ENCODE measurements at regions not wholly inside any gene's neighbourhood (a gene's known extent, or its start where the extent isn't known, plus 50 kb on each side); places are given as distances from the start of the nearest gene placed in this dataset.

GRCh38 chr13:33730619-33731018, 87.3 kb upstream of the RFC3 start:
- H3K36me3 ChIP-seq (ENCODE audit: insufficient read depth, low read length): no peaks in the 10 kb centered on the region
- no peak overlapping the region for H2AFZ ChIP-seq (ENCODE audit: low read depth, low read length)
- H3K27me3 ChIP-seq (ENCODE audit: insufficient read depth, low read length): no peaks in the 10 kb centered on the region
- no peaks in the 10 kb centered on the region for H3K9me3 ChIP-seq (ENCODE audit: low read length)
- no peaks in the 10 kb centered on the region for H3K4me1 ChIP-seq (ENCODE audit: insufficient read depth, low read length)
- H3K4me3 ChIP-seq (ENCODE audit: low read length): no peak overlapping the region

DNA sequence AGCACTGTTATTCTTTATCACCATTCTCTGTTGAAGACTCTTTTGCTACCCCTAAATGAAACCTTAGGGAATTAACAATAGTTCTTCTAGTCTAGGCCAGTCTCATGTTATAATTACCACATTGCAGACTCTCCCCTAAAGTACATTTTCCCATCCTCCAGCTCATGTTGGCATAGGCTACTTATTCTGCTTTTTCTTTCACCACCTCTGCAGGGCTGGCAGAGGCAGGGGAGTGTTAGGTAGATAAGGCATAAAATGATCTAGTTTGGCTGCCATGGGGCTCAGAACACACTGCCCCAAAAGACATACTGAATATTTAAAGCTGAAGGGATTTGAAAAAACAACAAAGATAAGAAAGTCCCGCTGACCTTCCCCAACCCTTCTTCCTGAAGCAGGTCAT, 82.7 kb upstream of the RFC3 start:
- no peaks in the 10 kb centered on the region for H3K27me3 ChIP-seq (ENCODE audit: insufficient read depth, low read length)

DNA sequence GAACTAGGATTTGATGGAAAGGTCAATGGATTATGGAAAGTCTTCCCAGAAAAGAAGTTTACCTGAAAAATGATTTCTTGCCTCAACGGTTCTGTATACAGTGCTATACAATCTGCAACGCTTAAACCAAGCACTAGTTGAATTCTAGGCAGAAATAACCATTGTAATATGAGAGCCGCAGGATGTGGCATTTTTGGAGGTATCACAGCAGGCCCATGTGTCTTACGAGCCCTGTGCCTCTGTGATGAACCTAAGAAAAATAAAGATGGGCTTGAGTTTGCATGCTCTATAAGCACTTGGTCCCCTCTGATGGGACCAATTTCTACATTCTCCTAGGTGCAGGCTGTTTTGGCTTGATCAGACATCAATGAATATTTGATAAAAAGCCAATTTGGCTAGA, 78.7 kb upstream of the RFC3 start:
- Histone ChIP-seq H3K4me3 (ENCODE audit: low read length) (no peak overlapping the region), H3K36me3 (ENCODE audit: insufficient read depth, low read length) (no peaks in the 10 kb centered on the region), H3K4me1 (ENCODE audit: insufficient read depth, low read length) (peaks cover 12% of the 10 kb centered on the region), H3K27me3 (ENCODE audit: insufficient read depth, low read length) (no peaks in the 10 kb centered on the region), H2AFZ (ENCODE audit: low read depth, low read length) (no peak overlapping the region), H3K9me3 (ENCODE audit: low read length) (no peaks in the 10 kb centered on the region)

More for the DNA sequence above, 82.7 kb upstream of the RFC3 start:
- H2AFZ ChIP-seq (ENCODE audit: low read depth, low read length): no peak overlapping the region
- H3K9me3 ChIP-seq (ENCODE audit: low read length): no peaks in the 10 kb centered on the region
- no peaks in the 10 kb centered on the region for H3K36me3 ChIP-seq (ENCODE audit: insufficient read depth, low read length)
- H3K4me1 ChIP-seq (ENCODE audit: insufficient read depth, low read length): peaks cover 12% of the 10 kb centered on the region
- no peak overlapping the region for H3K4me3 ChIP-seq (ENCODE audit: low read length)

GRCh38 chr13:33740134-33740538, 77.8 kb upstream of the RFC3 start:
- H3K27me3 ChIP-seq (ENCODE audit: insufficient read depth, low read length): no peaks in the 10 kb centered on the region
- no peaks in the 10 kb centered on the region for H3K36me3 ChIP-seq (ENCODE audit: insufficient read depth, low read length)
- H3K9me3 ChIP-seq (ENCODE audit: low read length): no peaks in the 10 kb centered on the region
- no peak overlapping the region for H3K4me3 ChIP-seq (ENCODE audit: low read length)
- no peak overlapping the region for H2AFZ ChIP-seq (ENCODE audit: low read depth, low read length)
- H3K4me1 ChIP-seq (ENCODE audit: insufficient read depth, low read length): peaks cover 12% of the 10 kb centered on the region

DNA sequence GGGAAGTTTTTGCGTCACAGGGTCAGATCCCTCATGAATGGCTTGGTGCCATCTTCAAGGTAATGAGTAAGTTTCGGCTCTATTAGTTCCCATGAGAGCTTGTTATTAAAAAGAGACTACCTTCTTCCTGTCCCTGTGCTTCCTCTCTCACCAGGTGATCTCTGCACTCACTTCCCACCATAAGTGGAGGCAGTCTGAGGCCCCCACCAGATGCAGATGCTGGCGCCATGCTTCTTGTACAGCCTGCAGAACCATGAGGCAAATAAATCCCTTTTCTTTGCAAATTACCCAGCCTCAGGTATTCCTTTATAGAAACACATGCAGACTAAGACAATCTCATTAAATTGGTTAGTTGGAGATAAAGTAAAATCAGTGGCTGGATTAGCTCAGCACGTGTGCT, 75.6 kb upstream of the RFC3 start:
- Histone ChIP-seq H3K27me3 (ENCODE audit: insufficient read depth, low read length) (no peaks in the 10 kb centered on the region), H3K4me1 (ENCODE audit: insufficient read depth, low read length) (peaks cover 17% of the 10 kb centered on the region), H3K36me3 (ENCODE audit: insufficient read depth, low read length) (no peaks in the 10 kb centered on the region), H3K4me3 (ENCODE audit: low read length) (no peak overlapping the region), H3K9me3 (ENCODE audit: low read length) (no peaks in the 10 kb centered on the region), H2AFZ (ENCODE audit: low read depth, low read length) (no peak overlapping the region)

GRCh38 chr13:33743438-33744368, 74.2 kb upstream of the RFC3 start:
- H3K27me3 ChIP-seq (ENCODE audit: insufficient read depth, low read length): no peaks in the 10 kb centered on the region
- no peaks in the 10 kb centered on the region for H3K36me3 ChIP-seq (ENCODE audit: insufficient read depth, low read length)
- no peak overlapping the region for H2AFZ ChIP-seq (ENCODE audit: low read depth, low read length)
- no peaks in the 10 kb centered on the region for H3K9me3 ChIP-seq (ENCODE audit: low read length)
- no peak overlapping the region for H3K4me3 ChIP-seq (ENCODE audit: low read length)
- H3K4me1 ChIP-seq (ENCODE audit: insufficient read depth, low read length): peaks cover 17% of the 10 kb centered on the region

- peaks cover 9% of the 10 kb centered on the region for H3K4me1 ChIP-seq (ENCODE audit: insufficient read depth, low read length)
- no peaks in the 10 kb centered on the region for H3K9me3 ChIP-seq (ENCODE audit: low read length)
- H3K36me3 ChIP-seq (ENCODE audit: insufficient read depth, low read length): no peaks in the 10 kb centered on the region
- no peak overlapping the region for H2AFZ ChIP-seq (ENCODE audit: low read depth, low read length)
- no peak overlapping the region for H3K4me3 ChIP-seq (ENCODE audit: low read length)
- no peaks in the 10 kb centered on the region for H3K27me3 ChIP-seq (ENCODE audit: insufficient read depth, low read length)
These were observed 73.2 kb upstream of the RFC3 start for GRCh38 chr13:33744589-33745369.

DNA sequence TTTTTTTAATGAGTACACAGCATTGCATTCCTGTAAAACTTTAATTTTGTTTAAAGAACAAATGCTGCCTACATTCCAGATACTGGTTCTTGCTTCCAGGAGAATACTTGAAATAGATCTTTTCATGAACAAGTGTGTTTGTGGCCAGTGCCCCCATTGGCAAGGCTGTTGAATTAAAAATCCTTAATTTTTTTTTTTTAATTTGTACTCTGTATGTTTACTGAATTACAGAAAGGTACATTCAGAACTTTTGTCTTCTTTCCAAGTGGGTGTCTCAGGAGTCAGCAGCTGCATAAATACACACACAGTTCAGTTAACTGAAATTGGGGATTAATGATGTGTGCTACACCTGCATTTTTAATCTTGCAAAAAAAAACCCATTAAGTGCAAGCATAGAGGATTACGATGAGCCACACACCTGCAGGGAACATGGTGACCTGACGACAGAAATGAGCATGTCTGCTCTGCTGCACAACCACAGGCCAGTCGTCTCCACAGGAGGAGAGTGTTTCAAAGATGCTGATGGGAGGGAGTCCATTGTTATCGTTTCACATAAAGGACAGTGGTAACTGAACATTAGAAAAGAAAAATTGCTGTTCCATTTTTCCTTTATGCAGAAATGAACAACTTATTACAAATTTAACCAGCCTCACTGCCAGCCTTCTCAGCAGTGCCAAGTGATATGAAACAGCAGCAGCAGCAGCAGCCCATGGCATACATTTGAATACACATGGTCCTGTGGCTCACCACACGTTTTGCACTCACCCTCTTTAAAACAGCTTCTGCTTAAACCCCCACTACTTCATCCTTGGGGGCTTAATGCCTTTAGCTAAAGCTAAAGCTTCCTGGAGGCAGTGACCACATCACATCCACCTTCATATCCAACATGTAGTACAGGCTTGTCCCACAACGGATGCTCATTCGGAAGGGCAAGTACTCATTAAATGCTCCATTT, 72.3 kb upstream of the RFC3 start:
- Histone ChIP-seq H2AFZ (ENCODE audit: low read depth, low read length) (no peak overlapping the region), H3K9me3 (ENCODE audit: low read length) (no peaks in the 10 kb centered on the region), H3K4me1 (ENCODE audit: insufficient read depth, low read length) (peaks cover 6% of the 10 kb centered on the region), H3K4me3 (ENCODE audit: low read length) (no peak overlapping the region), H3K27me3 (ENCODE audit: insufficient read depth, low read length) (no peaks in the 10 kb centered on the region), H3K36me3 (ENCODE audit: insufficient read depth, low read length) (no peaks in the 10 kb centered on the region)

DNA sequence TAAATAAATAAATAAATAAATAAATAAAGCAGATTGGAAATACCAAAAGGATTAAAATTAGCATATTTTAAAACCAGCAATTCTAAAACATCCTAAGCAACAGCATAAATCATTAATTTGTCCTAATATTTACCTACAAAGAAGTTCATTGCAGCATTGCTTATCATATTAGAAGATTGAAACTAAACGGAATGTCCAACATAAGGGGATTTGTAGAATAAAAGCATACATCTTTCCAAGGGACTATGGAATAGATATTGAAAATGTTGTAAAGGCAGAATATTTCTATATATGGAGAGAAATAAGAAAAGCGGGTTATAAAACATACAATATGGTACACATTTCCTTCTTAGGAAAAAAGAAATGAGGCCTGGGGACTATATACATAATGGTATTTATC, 71.1 kb upstream of the RFC3 start:
- H2AFZ ChIP-seq (ENCODE audit: low read depth, low read length): no peak overlapping the region
- H3K4me1 ChIP-seq (ENCODE audit: insufficient read depth, low read length): peaks cover 6% of the 10 kb centered on the region
- no peaks in the 10 kb centered on the region for H3K27me3 ChIP-seq (ENCODE audit: insufficient read depth, low read length)
- no peak overlapping the region for H3K4me3 ChIP-seq (ENCODE audit: low read length)
- H3K9me3 ChIP-seq (ENCODE audit: low read length): no peaks in the 10 kb centered on the region
- no peaks in the 10 kb centered on the region for H3K36me3 ChIP-seq (ENCODE audit: insufficient read depth, low read length)

DNA sequence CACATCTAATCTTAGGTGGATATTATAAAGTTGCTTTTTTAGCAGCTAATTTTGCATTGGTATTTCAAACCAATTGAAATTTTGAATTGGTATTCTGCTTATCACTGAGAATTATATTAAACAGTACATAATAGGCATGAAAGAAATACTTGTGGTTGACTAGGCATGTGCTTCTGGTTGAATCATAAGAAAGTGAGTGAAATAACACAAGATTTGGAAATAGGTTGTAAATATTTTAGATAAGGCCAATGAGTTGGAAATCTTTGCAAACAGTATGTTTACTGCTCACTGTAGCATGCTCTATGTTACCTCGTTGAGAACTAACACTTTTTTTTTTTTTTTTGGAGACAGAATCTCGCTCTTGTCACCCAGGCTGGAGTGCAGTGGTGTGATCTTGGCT, 66.8 kb upstream of the RFC3 start:
- Histone ChIP-seq H3K9me3 (ENCODE audit: low read length) (no peaks in the 10 kb centered on the region), H3K36me3 (ENCODE audit: insufficient read depth, low read length) (no peaks in the 10 kb centered on the region), H3K4me3 (ENCODE audit: low read length) (no peak overlapping the region), H3K4me1 (ENCODE audit: insufficient read depth, low read length) (no peaks in the 10 kb centered on the region), H2AFZ (ENCODE audit: low read depth, low read length) (no peak overlapping the region), H3K27me3 (ENCODE audit: insufficient read depth, low read length) (no peaks in the 10 kb centered on the region)

- no peaks in the 10 kb centered on the region for H3K9me3 ChIP-seq (ENCODE audit: low read length)
- no peak overlapping the region for H3K4me3 ChIP-seq (ENCODE audit: low read length)
- no peaks in the 10 kb centered on the region for H3K4me1 ChIP-seq (ENCODE audit: insufficient read depth, low read length)
- no peaks in the 10 kb centered on the region for H3K36me3 ChIP-seq (ENCODE audit: insufficient read depth, low read length)
- H3K27me3 ChIP-seq (ENCODE audit: insufficient read depth, low read length): no peaks in the 10 kb centered on the region
- H2AFZ ChIP-seq (ENCODE audit: low read depth, low read length): no peak overlapping the region
These were observed 65.9 kb upstream of the RFC3 start for GRCh38 chr13:33752094-33752493.

- no peak overlapping the region for H2AFZ ChIP-seq (ENCODE audit: low read depth, low read length)
- no peaks in the 10 kb centered on the region for H3K9me3 ChIP-seq (ENCODE audit: low read length)
- H3K36me3 ChIP-seq (ENCODE audit: insufficient read depth, low read length): no peaks in the 10 kb centered on the region
- no peaks in the 10 kb centered on the region for H3K27me3 ChIP-seq (ENCODE audit: insufficient read depth, low read length)
- no peak overlapping the region for H3K4me3 ChIP-seq (ENCODE audit: low read length)
- no peaks in the 10 kb centered on the region for H3K4me1 ChIP-seq (ENCODE audit: insufficient read depth, low read length)
These were observed 65.4 kb upstream of the RFC3 start for GRCh38 chr13:33752597-33752996.

Data from neuron (in vitro differentiated cells).